Renal pelvis (tissue), 1 donor: ENCODE measurements at regions not wholly inside any gene's neighbourhood (a gene's known extent, or its start where the extent isn't known, plus 50 kb on each side); places are given as distances from the start of the nearest gene placed in this dataset.
"Not testable (repeated sequence)": the region's sequence is repeated elsewhere in the genome, so short reads cannot be mapped to it uniquely, and the experiment has no call there.

ENCODE experiments used
- DNase-seq: peaks from one replicate; pipeline ENCODE4 v3.0.0-alpha.2; 2013

- DNase-seq: no peak
Observed at GRCh38 chr11:93902921-93903320, 52.5 kb upstream of the VSTM5 start.

- no peak for DNase-seq
Observed at GRCh38 chr11:93903989-93904388, 53.6 kb upstream of the VSTM5 start.

- DNase-seq: no peak
Observed at GRCh38 chr11:93904716-93905115, 54.3 kb upstream of the VSTM5 start.

- no peak for DNase-seq
Observed at GRCh38 chr11:93905384-93905783, 55.0 kb upstream of the VSTM5 start.

GRCh38 chr11:93906486-93906885 lies 56.1 kb upstream of the VSTM5 start:
- DNase-seq: no peak

GRCh38 chr11:93907901-93908300 lies 57.5 kb upstream of the VSTM5 start:
- DNase-seq: no peak

- DNase-seq: no peak
Observed at GRCh38 chr11:93908689-93909088, 58.3 kb upstream of the VSTM5 start.

GRCh38 chr11:93917673-93918072 lies 67.3 kb upstream of the VSTM5 start:
- no peak for DNase-seq

GRCh38 chr11:93921695-93922468 lies 71.5 kb upstream of the VSTM5 start:
- DNase-seq: peak; percentile 28

- no peak for DNase-seq
Observed at GRCh38 chr11:93922830-93923229, 72.4 kb upstream of the VSTM5 start.

- not testable (repeated sequence) for DNase-seq
Observed at GRCh38 chr11:93926099-93926498, 75.7 kb upstream of the VSTM5 start.

GRCh38 chr11:93929407-93929806 lies 79.0 kb upstream of the VSTM5 start:
- no peak for DNase-seq

- DNase-seq: no peak
Observed at GRCh38 chr11:93933230-93933629, 82.8 kb upstream of the VSTM5 start.

GRCh38 chr11:93935826-93936225 lies 85.3 kb upstream of the HEPHL1 start:
- DNase-seq: no peak

GRCh38 chr11:93936460-93936859 lies 84.7 kb upstream of the HEPHL1 start:
- DNase-seq: no peak

GRCh38 chr11:93939084-93939760 lies 81.9 kb upstream of the HEPHL1 start:
- no peak for DNase-seq

GRCh38 chr11:93940395-93940794 lies 80.8 kb upstream of the HEPHL1 start:
- DNase-seq: no peak

- DNase-seq: no peak
Observed at GRCh38 chr11:93942176-93942575, 79.0 kb upstream of the HEPHL1 start.

- DNase-seq: no peak
Observed at GRCh38 chr11:93945596-93945995, 75.6 kb upstream of the HEPHL1 start.

GRCh38 chr11:93952082-93952780 lies 68.9 kb upstream of the HEPHL1 start:
- no peak for DNase-seq

- DNase-seq: no peak
Observed at GRCh38 chr11:93957397-93957952, 63.7 kb upstream of the HEPHL1 start.

- DNase-seq: no peak
Observed at GRCh38 chr11:93958991-93959390, 62.2 kb upstream of the HEPHL1 start.

- DNase-seq: no peak
Observed at GRCh38 chr11:93959663-93960062, 61.5 kb upstream of the HEPHL1 start.
